Upper lobe of left lung (tissue), 6 donors: ENCODE measurements at regions not wholly inside any gene's neighbourhood (a gene's known extent, or its start where the extent isn't known, plus 50 kb on each side); places are given as distances from the start of the nearest gene placed in this dataset.

Source experiments
- ATAC-seq, 2 donors: fragments of 200-7000 bp; cut with Tn5 transposase; one replicate each; pipeline ENCODE4 v1.9.1; 2022; ENCODE audit warnings: mild to moderate bottlenecking in 2 of 2, moderate library complexity in 2 of 2; ENCODE audit not compliant: low FRiP score in 2 of 2
- DNase-seq, 2 donors: peaks; one replicate each; pipeline ENCODE4 v3.0.0-alpha.2; 2019 to 2020
- H3K27ac ChIP-seq, 4 donors: fragments of 200-600 bp; sonication (generic); one replicate each; pipeline ENCODE4 v1.5.1; 2016 to 2019
- H3K27me3 ChIP-seq, 4 donors: fragments of 200-600 bp; sonication (generic); one replicate each; pipeline ENCODE4 v1.5.1; 2017 to 2019
- H3K36me3 ChIP-seq, 4 donors: fragments of 200-600 bp; sonication (generic); one replicate each; pipeline ENCODE4 v1.5.1; 2016 to 2019
- H3K4me1 ChIP-seq, 4 donors: fragments of 200-600 bp; sonication (generic); one replicate each; pipeline ENCODE4 v1.5.1; 2018 to 2019
- H3K4me3 ChIP-seq, 4 donors: fragments of 200-600 bp; sonication (generic); one replicate each; pipeline ENCODE4 v1.5.1; 2017 to 2019; ENCODE audit warnings: mild to moderate bottlenecking in 2 of 4, moderate library complexity in 1 of 4
- H3K9me3 ChIP-seq, 4 donors: fragments of 200-600 bp; sonication (generic); one replicate each; pipeline ENCODE4 v1.5.1; 2018 to 2019
- CTCF ChIP-seq, 6 experiments: fragments of 450-650 bp in 4 of 6; fragments of 200-600 bp in 2 of 6; sonication (generic) in 2 of 6; IDR thresholded peaks; one replicate each; pipeline ENCODE4 v1.5.1; 2016 to 2019; ENCODE audit warnings: antibody characterized with exemption in 6 of 6
- EP300 ChIP-seq, 4 donors: sonication (generic); formaldehyde crosslinking; IDR thresholded peaks; one replicate each; pipeline ENCODE4 v1.5.1; 2017; ENCODE audit warnings: antibody characterized with exemption in 4 of 4, control low read depth in 2 of 4
- POLR2A ChIP-seq, 4 donors: fragments of 450-650 bp; IDR thresholded peaks; one replicate each; pipeline ENCODE4 v1.5.1; 2016 to 2017; ENCODE audit warnings: antibody characterized with exemption in 4 of 4, mild to moderate bottlenecking in 2 of 4
- POLR2AphosphoS5 ChIP-seq, 2 donors: sonication (generic); formaldehyde crosslinking; IDR thresholded peaks; one replicate each; pipeline ENCODE4 v1.5.1; 2017; ENCODE audit warnings: antibody characterized with exemption in 2 of 2
- WGBS, 2 donors: methylation state at CpG; one replicate each; pipeline ENCODE4 v1.1.5; 2017 to 2018; 5-methylcytosine and 5-hydroxymethylcytosine counted together
- donor health status: DM: no; HTN: no; CAD: no; lungs with moderate emphysema.
- donor health status: DM: no; HTN: yes; CAD: no; lungs with severe emphysema.

- WGBS, 2 donors: 50 to 58% methylated on average over 1 of the region's 1 CpG
- Histone ChIP-seq H3K4me3 (no peak overlapping the region), H3K27ac (no peak overlapping the region), H3K9me3 (no peaks in the 10 kb centered on the region), H3K36me3 (no peaks in the 10 kb centered on the region), H3K4me1 (no peaks in the 10 kb centered on the region), H3K27me3 (no peaks in the 10 kb centered on the region)
- no peak for TF ChIP-seq CTCF (IDR thresholded peaks at IDR 0.05)
- no peak for TF ChIP-seq EP300 (IDR thresholded peaks at IDR 0.05)
- TF ChIP-seq POLR2AphosphoS5 (IDR thresholded peaks at IDR 0.05): no peak
- no peak for TF ChIP-seq POLR2A (IDR thresholded peaks at IDR 0.05)
- DNase-seq (no peak), ATAC-seq (no peak)
Measured at GRCh38 chr11:106507645-106508306, 430.3 kb downstream of the AASDHPPT start.

GRCh38 chr11:106514706-106515105, 437.2 kb downstream of the AASDHPPT start:
- TF ChIP-seq CTCF (IDR thresholded peaks at IDR 0.05) (no peak), POLR2AphosphoS5 (IDR thresholded peaks at IDR 0.05) (no peak), EP300 (IDR thresholded peaks at IDR 0.05) (no peak), POLR2A (IDR thresholded peaks at IDR 0.05) (no peak)
- WGBS, 2 donors: 100% methylated on average over 1 of the region's 1 CpG
- Histone ChIP-seq H3K4me1 (no peaks in the 10 kb centered on the region), H3K27me3 (no peaks in the 10 kb centered on the region), H3K36me3 (no peaks in the 10 kb centered on the region), H3K27ac (no peak overlapping the region), H3K9me3 (peaks cover 0 to 4% (median 0%) of the 10 kb centered on the region in 4 donors), H3K4me3 (no peak overlapping the region)
- DNase-seq: no peak
- no peak for ATAC-seq

GRCh38 chr11:106517426-106517825, 440.0 kb downstream of the AASDHPPT start:
- 94% methylated on average over 2 of the region's 2 CpGs for WGBS, 2 donors
- Histone ChIP-seq H3K36me3 (no peaks in the 10 kb centered on the region), H3K9me3 (peaks cover 0 to 4% (median 0%) of the 10 kb centered on the region in 4 donors), H3K27ac (no peak overlapping the region), H3K4me3 (no peak overlapping the region), H3K4me1 (no peaks in the 10 kb centered on the region), H3K27me3 (no peaks in the 10 kb centered on the region)
- ATAC-seq (no peak), DNase-seq (no peak)
- TF ChIP-seq POLR2A (IDR thresholded peaks at IDR 0.05): no peak
- no peak for TF ChIP-seq EP300 (IDR thresholded peaks at IDR 0.05)
- TF ChIP-seq CTCF (IDR thresholded peaks at IDR 0.05): no peak
- TF ChIP-seq POLR2AphosphoS5 (IDR thresholded peaks at IDR 0.05): no peak

GRCh38 chr11:106520146-106520912, 442.9 kb downstream of the AASDHPPT start:
- Histone ChIP-seq H3K9me3 (no peaks in the 10 kb centered on the region), H3K27ac (no peak overlapping the region), H3K36me3 (no peaks in the 10 kb centered on the region), H3K27me3 (no peaks in the 10 kb centered on the region), H3K4me3 (no peak overlapping the region), H3K4me1 (no peaks in the 10 kb centered on the region)
- TF ChIP-seq POLR2A (IDR thresholded peaks at IDR 0.05) (no peak), EP300 (IDR thresholded peaks at IDR 0.05) (no peak), CTCF (IDR thresholded peaks at IDR 0.05) (no peak)
- no peak for DNase-seq
- no peak for ATAC-seq
- 80 to 86% methylated on average over 6 of the region's 6 CpGs for WGBS, 2 donors
